K562 (cell line): ENCODE measurements at regions not wholly inside any gene's neighbourhood (a gene's known extent, or its start where the extent isn't known, plus 50 kb on each side); places are given as distances from the start of the nearest gene placed in this dataset.

Experiments
- BDP1 ChIP-seq: IDR thresholded peaks from 3 replicates; pipeline ENCODE4 v1.6.1; 2011; ENCODE audit not compliant: insufficient read length, insufficient read depth
- COPS2 ChIP-seq: fragments of 450-650 bp; conservative IDR thresholded peaks from 2 replicates; pipeline ENCODE4 v1.6.1; 2016; ENCODE audit warnings: mild to moderate bottlenecking, moderate library complexity
- ELF4 ChIP-seq: fragments of 450-650 bp; formaldehyde crosslinking; IDR thresholded peaks from 2 replicates; pipeline ENCODE4 v1.4.0; 2022; ENCODE audit warnings: missing genetic modification characterization
- JUND ChIP-seq, 2 experiments: IDR thresholded peaks; 2 replicates in 1 of 2; 3 replicates in 1 of 2; pipeline ENCODE4 v1.6.1; 2011; ENCODE audit warnings: borderline replicate concordance in 2 of 2, low read depth in 2 of 2, low read length in 2 of 2, improper control_type of control experiment in 1 of 2, missing biosample characterization in 1 of 2, missing genetic modification characterization in 1 of 2, missing genetic modification reagents in 1 of 2
- PHF20 ChIP-seq: fragments of 450-650 bp; IDR thresholded peaks from 2 replicates; pipeline ENCODE4 v1.6.1; 2018; ENCODE audit not compliant: partially characterized antibody
- SIN3B ChIP-seq: fragments of 450-650 bp; IDR thresholded peaks from 2 replicates; pipeline ENCODE4 v1.6.1; 2017; ENCODE audit warnings: low read depth, mild to moderate bottlenecking, moderate library complexity
- TARDBP ChIP-seq: fragments of 450-650 bp; IDR thresholded peaks from 2 replicates; pipeline ENCODE4 v1.6.1; 2016
- ZNF143 ChIP-seq: sonication (generic); formaldehyde crosslinking; IDR thresholded peaks from 2 replicates; pipeline ENCODE4 v1.9.0; 2022; ENCODE audit warnings: mild to moderate bottlenecking, missing genetic modification reagents
- ZNF551 ChIP-seq: fragments of 250-450 bp; sonication (Bioruptor Pico); IDR thresholded peaks from 2 replicates; pipeline ENCODE4 v1.5.0; 2021; ENCODE audit warnings: mild to moderate bottlenecking, moderate library complexity
- ZNF75A ChIP-seq: fragments of 450-650 bp; formaldehyde crosslinking; IDR thresholded peaks from 2 replicates; pipeline ENCODE4 v1.4.0; 2020; ENCODE audit warnings: mild to moderate bottlenecking
- TF ChIP-seq, protein P1 (sequence below): fragments of 450-650 bp; IDR thresholded peaks from 2 replicates; pipeline ENCODE4 v1.6.1; 2016; ENCODE audit warnings: missing biosample characterization, missing genetic modification characterization
- TF ChIP-seq, protein P2 (sequence below): sonication (generic); formaldehyde crosslinking; IDR thresholded peaks from 2 replicates; pipeline ENCODE4 v1.8.1; 2023; ENCODE audit warnings: mild to moderate bottlenecking, missing genetic modification reagents

DNA sequence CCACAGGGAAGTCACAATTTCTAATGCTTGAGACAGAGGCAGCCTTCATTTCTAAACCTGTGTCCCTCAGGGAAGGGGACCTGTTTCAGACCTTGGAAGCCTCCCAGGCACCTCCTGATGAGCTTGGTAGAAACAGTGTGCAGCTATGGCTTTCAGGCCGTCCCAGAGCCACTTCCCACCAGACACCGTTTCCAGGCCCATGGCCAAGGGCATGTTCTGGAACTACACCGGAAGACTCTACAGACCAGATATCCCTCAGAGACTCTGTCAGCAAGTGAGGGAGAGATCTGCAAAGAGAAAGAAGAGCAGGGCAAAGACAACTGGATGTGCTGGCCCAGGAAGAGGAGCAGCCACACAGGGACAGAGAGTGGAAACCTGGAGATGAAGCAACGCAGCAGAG, 82.2 kb upstream of the HSPA9 start (continued):
- TF ChIP-seq BDP1 (no peak), JUND (IDR thresholded peaks at IDR 0.05; ENCODE audit: borderline replicate concordance, low read depth, low read length) (no peak), JUND (tag; IDR thresholded peaks at IDR 0.05; ENCODE audit: borderline replicate concordance, low read depth, low read length) (no peak), SIN3B (no peak), PHF20 (no peak), ELF4 (CRISPR knock-in tag) (no peak), COPS2 (no peak), TARDBP (no peak), ZNF551 (CRISPR knock-in tag) (no peak), ZNF75A (no peak), ZNF143 (CRISPR knock-in tag) (no peak)
- TF ChIP-seq, protein P1, sequence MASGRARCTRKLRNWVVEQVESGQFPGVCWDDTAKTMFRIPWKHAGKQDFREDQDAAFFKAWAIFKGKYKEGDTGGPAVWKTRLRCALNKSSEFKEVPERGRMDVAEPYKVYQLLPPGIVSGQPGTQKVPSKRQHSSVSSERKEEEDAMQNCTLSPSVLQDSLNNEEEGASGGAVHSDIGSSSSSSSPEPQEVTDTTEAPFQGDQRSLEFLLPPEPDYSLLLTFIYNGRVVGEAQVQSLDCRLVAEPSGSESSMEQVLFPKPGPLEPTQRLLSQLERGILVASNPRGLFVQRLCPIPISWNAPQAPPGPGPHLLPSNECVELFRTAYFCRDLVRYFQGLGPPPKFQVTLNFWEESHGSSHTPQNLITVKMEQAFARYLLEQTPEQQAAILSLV (tag) = no peak
- TF ChIP-seq, protein P2, sequence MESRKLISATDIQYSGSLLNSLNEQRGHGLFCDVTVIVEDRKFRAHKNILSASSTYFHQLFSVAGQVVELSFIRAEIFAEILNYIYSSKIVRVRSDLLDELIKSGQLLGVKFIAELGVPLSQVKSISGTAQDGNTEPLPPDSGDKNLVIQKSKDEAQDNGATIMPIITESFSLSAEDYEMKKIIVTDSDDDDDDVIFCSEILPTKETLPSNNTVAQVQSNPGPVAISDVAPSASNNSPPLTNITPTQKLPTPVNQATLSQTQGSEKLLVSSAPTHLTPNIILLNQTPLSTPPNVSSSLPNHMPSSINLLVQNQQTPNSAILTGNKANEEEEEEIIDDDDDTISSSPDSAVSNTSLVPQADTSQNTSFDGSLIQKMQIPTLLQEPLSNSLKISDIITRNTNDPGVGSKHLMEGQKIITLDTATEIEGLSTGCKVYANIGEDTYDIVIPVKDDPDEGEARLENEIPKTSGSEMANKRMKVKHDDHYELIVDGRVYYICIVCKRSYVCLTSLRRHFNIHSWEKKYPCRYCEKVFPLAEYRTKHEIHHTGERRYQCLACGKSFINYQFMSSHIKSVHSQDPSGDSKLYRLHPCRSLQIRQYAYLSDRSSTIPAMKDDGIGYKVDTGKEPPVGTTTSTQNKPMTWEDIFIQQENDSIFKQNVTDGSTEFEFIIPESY (CRISPR knock-in tag) = no peak
